Natural killer cell (primary cell): ENCODE measurements at regions not wholly inside any gene's neighbourhood (a gene's known extent, or its start where the extent isn't known, plus 50 kb on each side); places are given as distances from the start of the nearest gene placed in this dataset.

Experiments used
- ATAC-seq, 3 donors: fragments of 150-1000 bp in 2 of 3; fragments of 200-7000 bp in 1 of 3; cut with Tn5 transposase; 1 replicate in 1 of 3; 2 replicates in 2 of 3; pipeline ENCODE4 v1.10.0; 2021; ENCODE audit warnings: mild to moderate bottlenecking in 2 of 3, moderate library complexity in 2 of 3
- DNase-seq, 2 donors: peaks; one replicate each; pipeline versions ENCODE4 v3.0.0 to v3.0.0-alpha.2; 2013 to 2021; ENCODE audit warnings: mixed read lengths in 1 of 2
- H3K27ac ChIP-seq: one replicate; pipeline ENCODE4 v1.5.1; 2013; ENCODE audit warnings: mild to moderate bottlenecking, low read length
- H3K27me3 ChIP-seq: one replicate; pipeline ENCODE4 v1.6.1; 2013; ENCODE audit warnings: low read length; ENCODE audit not compliant: control insufficient read depth, insufficient read depth
- H3K36me3 ChIP-seq: one replicate; pipeline ENCODE4 v1.6.1; 2013; ENCODE audit warnings: low read length; ENCODE audit not compliant: control insufficient read depth, insufficient read depth
- H3K4me1 ChIP-seq: one replicate; pipeline ENCODE4 v1.6.1; 2013; ENCODE audit warnings: low read length; ENCODE audit not compliant: control insufficient read depth, insufficient read depth
- H3K4me3 ChIP-seq: one replicate; pipeline ENCODE4 v1.5.1; 2013; ENCODE audit warnings: low read length
- H3K9me3 ChIP-seq: one replicate; pipeline ENCODE4 v1.6.1; 2013; ENCODE audit warnings: low read length; ENCODE audit not compliant: control insufficient read depth, insufficient read depth
- H3K27ac Mint-ChIP-seq, 2 donors: one replicate each; pipeline ENCODE4 v1.8.0; 2022; ENCODE audit warnings: mild to moderate bottlenecking in 2 of 2, mixed read lengths in 2 of 2, moderate library complexity in 1 of 2
- H3K27me3 Mint-ChIP-seq, 2 donors: one replicate each; pipeline ENCODE4 v1.8.0; 2022; ENCODE audit warnings: low read depth in 2 of 2, mixed read lengths in 2 of 2
- H3K36me3 Mint-ChIP-seq: one replicate; pipeline ENCODE4 v1.8.0; 2022; ENCODE audit warnings: mixed read lengths
- H3K4me1 Mint-ChIP-seq, 2 donors: one replicate each; pipeline ENCODE4 v1.8.0; 2022; ENCODE audit warnings: mixed read lengths in 2 of 2
- H3K4me3 Mint-ChIP-seq: one replicate; pipeline ENCODE4 v1.8.0; 2022; ENCODE audit warnings: mild to moderate bottlenecking, moderate library complexity, mixed read lengths
- H3K9me3 Mint-ChIP-seq, 2 donors: one replicate each; pipeline ENCODE4 v1.8.0; 2022; ENCODE audit warnings: mixed read lengths in 2 of 2
- WGBS: methylation state at CpG from one replicate; pipeline ENCODE4 v1.1.7; 2013; ENCODE audit warnings: missing lambda C conversion rate; ENCODE audit not compliant: insufficient coverage; 5-methylcytosine and 5-hydroxymethylcytosine counted together
- intact Hi-C: fragments of 100-400 bp; cut with micrococcal nuclease; formaldehyde crosslinking; loops from one replicate; pipeline ENCODE4 v1.14.2; 2022
- TF ChIP-seq, protein P1 (sequence below): fragments of 200-600 bp; IDR thresholded peaks from one replicate; pipeline ENCODE4 v1.8.0; 2022; ENCODE audit warnings: antibody characterized with exemption

DNA sequence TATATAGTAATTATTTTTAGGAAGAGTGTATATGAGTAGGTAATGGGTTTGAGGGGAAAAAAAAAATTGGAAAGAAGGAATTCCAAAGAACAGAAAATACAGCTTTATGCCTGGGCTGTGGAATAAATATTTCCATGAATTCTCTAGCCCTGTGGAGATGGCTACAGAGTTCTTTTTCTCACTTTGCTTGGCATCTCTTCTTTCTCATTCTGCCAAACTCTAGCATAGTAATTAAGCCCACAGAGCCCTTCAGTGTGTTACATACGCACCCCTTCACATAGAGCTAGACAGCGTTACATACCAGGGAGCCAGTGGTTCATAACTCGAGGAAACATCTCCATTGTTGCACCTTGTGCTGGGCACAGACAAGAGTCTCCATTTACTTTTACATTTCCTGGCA is 621.1 kb downstream of the CDH8 start:
- ATAC-seq (no peak), DNase-seq (no peak)
- H3K4me1 Mint-ChIP-seq: no peaks in the 10 kb centered on the region
- Histone ChIP-seq H3K4me3 (no peak overlapping the region), H3K27ac (no peak overlapping the region), H3K4me1 (no peaks in the 10 kb centered on the region), H3K9me3 (no peaks in the 10 kb centered on the region), H3K36me3 (no peaks in the 10 kb centered on the region), H3K27me3 (no peaks in the 10 kb centered on the region)
- WGBS: 89% methylated on average over 3 of the region's 3 CpGs
- TF ChIP-seq, protein P1, sequence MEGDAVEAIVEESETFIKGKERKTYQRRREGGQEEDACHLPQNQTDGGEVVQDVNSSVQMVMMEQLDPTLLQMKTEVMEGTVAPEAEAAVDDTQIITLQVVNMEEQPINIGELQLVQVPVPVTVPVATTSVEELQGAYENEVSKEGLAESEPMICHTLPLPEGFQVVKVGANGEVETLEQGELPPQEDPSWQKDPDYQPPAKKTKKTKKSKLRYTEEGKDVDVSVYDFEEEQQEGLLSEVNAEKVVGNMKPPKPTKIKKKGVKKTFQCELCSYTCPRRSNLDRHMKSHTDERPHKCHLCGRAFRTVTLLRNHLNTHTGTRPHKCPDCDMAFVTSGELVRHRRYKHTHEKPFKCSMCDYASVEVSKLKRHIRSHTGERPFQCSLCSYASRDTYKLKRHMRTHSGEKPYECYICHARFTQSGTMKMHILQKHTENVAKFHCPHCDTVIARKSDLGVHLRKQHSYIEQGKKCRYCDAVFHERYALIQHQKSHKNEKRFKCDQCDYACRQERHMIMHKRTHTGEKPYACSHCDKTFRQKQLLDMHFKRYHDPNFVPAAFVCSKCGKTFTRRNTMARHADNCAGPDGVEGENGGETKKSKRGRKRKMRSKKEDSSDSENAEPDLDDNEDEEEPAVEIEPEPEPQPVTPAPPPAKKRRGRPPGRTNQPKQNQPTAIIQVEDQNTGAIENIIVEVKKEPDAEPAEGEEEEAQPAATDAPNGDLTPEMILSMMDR: no peak
- no peaks in the 10 kb centered on the region for H3K27me3 Mint-ChIP-seq
- H3K4me3 Mint-ChIP-seq: no peak overlapping the region
- intact Hi-C loops: no loop called here
- peaks cover 11 to 15% of the 10 kb centered on the region in 2 donors for H3K9me3 Mint-ChIP-seq
- no peaks in the 10 kb centered on the region for H3K36me3 Mint-ChIP-seq
- no peak overlapping the region for H3K27ac Mint-ChIP-seq

DNA sequence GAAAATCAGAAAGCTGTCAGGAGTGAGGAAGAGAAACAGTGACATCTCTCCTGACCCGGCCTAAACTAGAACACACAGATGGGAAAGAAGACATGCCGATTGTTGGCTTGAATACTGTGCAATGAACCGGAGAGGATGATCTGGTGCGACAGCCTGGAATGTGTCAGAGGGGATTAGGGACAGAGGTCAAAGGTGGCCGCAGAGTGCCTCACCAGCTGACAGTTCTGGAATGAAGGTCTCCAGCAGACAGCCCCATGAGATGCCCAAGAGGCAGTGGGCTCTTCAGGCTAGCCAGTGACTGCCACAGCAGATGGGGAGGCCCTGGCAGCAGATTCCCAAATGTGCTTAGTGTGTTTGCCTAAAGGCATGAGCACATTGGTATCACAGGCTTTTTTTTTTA is 623.2 kb downstream of the CDH8 start:
- no peaks in the 10 kb centered on the region for H3K9me3 ChIP-seq
- ATAC-seq (no peak), DNase-seq (no peak)
- H3K27ac ChIP-seq: no peak overlapping the region
- H3K36me3 Mint-ChIP-seq: no peaks in the 10 kb centered on the region
- no peaks in the 10 kb centered on the region for H3K27me3 Mint-ChIP-seq
- H3K4me1 ChIP-seq: no peaks in the 10 kb centered on the region
- TF ChIP-seq, protein P1: no peak
- 86% methylated on average over 5 of the region's 5 CpGs for whole genome bisulfite sequencing
- no peak overlapping the region for H3K27ac Mint-ChIP-seq
- H3K4me3 ChIP-seq: no peak overlapping the region
- H3K9me3 Mint-ChIP-seq: peaks cover 8% of the 10 kb centered on the region in 2 donors
- H3K27me3 ChIP-seq: no peaks in the 10 kb centered on the region
- intact Hi-C loops: no loop called here
- H3K36me3 ChIP-seq: no peaks in the 10 kb centered on the region
- no peak overlapping the region for H3K4me3 Mint-ChIP-seq
- no peaks in the 10 kb centered on the region for H3K4me1 Mint-ChIP-seq

DNA sequence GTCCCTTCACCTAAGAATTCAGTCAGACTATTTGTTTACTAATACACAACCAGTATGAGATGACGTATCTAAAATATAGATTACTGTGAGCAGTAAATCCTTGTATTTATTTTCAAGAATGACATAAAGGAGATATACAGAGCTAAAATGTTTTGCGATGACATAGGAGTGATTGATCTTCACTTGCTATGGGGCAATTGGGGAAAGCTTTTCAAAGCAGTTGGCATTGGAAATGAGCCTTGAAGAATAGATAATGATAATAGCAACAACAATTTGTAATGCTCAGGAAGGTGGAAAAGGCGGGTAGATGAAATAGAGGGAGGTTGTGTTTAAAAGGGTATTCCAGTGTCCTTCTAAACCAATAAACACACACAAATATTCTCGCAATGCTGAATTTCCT is 623.7 kb downstream of the CDH8 start:
- no peaks in the 10 kb centered on the region for H3K36me3 ChIP-seq
- Mint-ChIP-seq H3K36me3 (no peaks in the 10 kb centered on the region), H3K27me3 (no peaks in the 10 kb centered on the region), H3K4me3 (no peak overlapping the region), H3K9me3 (peaks cover 8% of the 10 kb centered on the region in 2 donors), H3K4me1 (no peaks in the 10 kb centered on the region), H3K27ac (no peak overlapping the region)
- WGBS: 95% methylated on average over 1 of the region's 4 CpGs
- TF ChIP-seq, protein P1: no peak
- no peak overlapping the region for H3K4me3 ChIP-seq
- ATAC-seq: no peak
- no peaks in the 10 kb centered on the region for H3K9me3 ChIP-seq
- H3K27ac ChIP-seq: no peak overlapping the region
- no peaks in the 10 kb centered on the region for H3K4me1 ChIP-seq
- intact Hi-C loops: no loop called here
- no peak for DNase-seq
- no peaks in the 10 kb centered on the region for H3K27me3 ChIP-seq

DNA sequence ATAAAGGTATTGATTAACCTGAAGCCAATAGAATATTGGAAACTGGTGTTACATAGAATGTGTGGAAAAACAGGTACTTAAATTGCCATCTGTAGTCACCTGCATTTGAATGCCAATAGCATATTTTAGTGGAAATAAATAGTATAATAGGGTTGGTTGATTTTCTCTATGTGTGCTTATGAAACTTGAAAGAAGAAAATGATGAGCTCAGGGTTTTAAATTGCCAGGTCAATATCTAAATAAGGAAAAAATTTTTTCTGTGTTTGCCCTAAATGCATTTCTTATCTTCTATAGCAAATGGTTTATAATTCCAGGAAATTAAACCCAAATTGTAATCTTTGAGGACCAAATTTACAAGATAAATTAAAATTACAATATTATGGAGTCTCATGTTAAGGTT is 626.6 kb downstream of the CDH8 start:
- H3K36me3 ChIP-seq: no peaks in the 10 kb centered on the region
- no peak for DNase-seq
- Mint-ChIP-seq H3K27me3 (no peaks in the 10 kb centered on the region), H3K4me3 (no peak overlapping the region), H3K36me3 (no peaks in the 10 kb centered on the region), H3K4me1 (no peaks in the 10 kb centered on the region), H3K27ac (no peak overlapping the region), H3K9me3 (peaks cover 13 to 14% of the 10 kb centered on the region in 2 donors)
- no peak overlapping the region for H3K27ac ChIP-seq
- H3K4me3 ChIP-seq: no peak overlapping the region
- TF ChIP-seq, protein P1: no peak
- intact Hi-C loops: no loop called here
- no peaks in the 10 kb centered on the region for H3K9me3 ChIP-seq
- no peaks in the 10 kb centered on the region for H3K27me3 ChIP-seq
- H3K4me1 ChIP-seq: no peaks in the 10 kb centered on the region
- ATAC-seq: no peak
